Naive thymus-derived CD4-positive, alpha-beta T cell (primary cell): ENCODE measurements at regions not wholly inside any gene's neighbourhood (a gene's known extent, or its start where the extent isn't known, plus 50 kb on each side); places are given as distances from the start of the nearest gene placed in this dataset.

ENCODE experiments used
- ATAC-seq: fragments of 150-1000 bp; cut with Tn5 transposase; 2 replicates; pipeline ENCODE4 v1.10.0; 2021; ENCODE audit warnings: mild to moderate bottlenecking, moderate library complexity
- CTCF ChIA-PET: fragments of 350-600 bp; sonication (Branson Sonifier 250); formaldehyde crosslinking; loops from one replicate; lab custom pipeline; 2021; ENCODE audit warnings: antibody characterized with exemption; lab: Charles Lee
- POLR2A ChIA-PET: fragments of 350-600 bp; sonication (Branson Sonifier 250); formaldehyde crosslinking; loops from one replicate; lab custom pipeline; 2021; ENCODE audit warnings: antibody characterized with exemption, inconsistent platforms; lab: Charles Lee
- DNase-seq, 9 donors: peaks; one replicate each; pipeline versions ENCODE4 v3.0.0 to v3.0.0-alpha.2; 2020 to 2022; ENCODE audit warnings: mixed read lengths in 1 of 9
- H3K27ac ChIP-seq: one replicate; pipeline ENCODE4 v1.7.0; 2013; ENCODE audit warnings: mild to moderate bottlenecking, low read depth, low read length, moderate library complexity
- H3K27me3 ChIP-seq, 2 donors: one replicate each; pipeline ENCODE4 v1.7.0; 2013; ENCODE audit warnings: low read length in 2 of 2, mild to moderate bottlenecking in 2 of 2, moderate library complexity in 2 of 2; ENCODE audit not compliant: control insufficient read depth in 2 of 2, insufficient read depth in 2 of 2
- H3K36me3 ChIP-seq, 3 experiments: 1 replicate in 2 of 3; 2 replicates in 1 of 3; pipeline ENCODE4 v1.7.0; 2013; ENCODE audit warnings: low read length in 3 of 3, mild to moderate bottlenecking in 3 of 3, moderate library complexity in 1 of 3; ENCODE audit not compliant: insufficient read depth in 3 of 3, control insufficient read depth in 2 of 3
- H3K4me1 ChIP-seq, 2 donors: one replicate each; pipeline ENCODE4 v1.7.0; 2013; ENCODE audit warnings: low read length in 2 of 2, mild to moderate bottlenecking in 2 of 2, moderate library complexity in 1 of 2; ENCODE audit not compliant: control insufficient read depth in 2 of 2, insufficient read depth in 2 of 2
- H3K4me3 ChIP-seq: 2 replicates; pipeline ENCODE4 v1.7.0; 2013; ENCODE audit warnings: mild to moderate bottlenecking, low read length
- H3K9me3 ChIP-seq, 3 experiments: 1 replicate in 2 of 3; 2 replicates in 1 of 3; pipeline ENCODE4 v1.7.0; 2013; ENCODE audit warnings: low read length in 3 of 3; ENCODE audit not compliant: control insufficient read depth in 2 of 3
- H3K27ac Mint-ChIP-seq, 9 donors: one replicate each; pipeline ENCODE4 v1.8.0; 2020 to 2022; ENCODE audit warnings: mixed read lengths in 9 of 9, mild to moderate bottlenecking in 8 of 9, moderate library complexity in 5 of 9, inconsistent platforms in 2 of 9
- H3K27me3 Mint-ChIP-seq, 5 donors: one replicate each; pipeline ENCODE4 v1.8.0; 2021 to 2022; ENCODE audit warnings: mixed read lengths in 5 of 5, mild to moderate bottlenecking in 1 of 5
- H3K36me3 Mint-ChIP-seq, 5 donors: one replicate each; pipeline ENCODE4 v1.8.0; 2020 to 2022; ENCODE audit warnings: mixed read lengths in 5 of 5, mild to moderate bottlenecking in 3 of 5, inconsistent platforms in 1 of 5
- H3K4me1 Mint-ChIP-seq, 7 donors: one replicate each; pipeline ENCODE4 v1.8.0; 2020 to 2022; ENCODE audit warnings: mixed read lengths in 7 of 7, mild to moderate bottlenecking in 3 of 7, inconsistent platforms in 1 of 7
- H3K4me3 Mint-ChIP-seq, 10 donors: one replicate each; pipeline ENCODE4 v1.8.0; 2020 to 2022; ENCODE audit warnings: mild to moderate bottlenecking in 10 of 10, mixed read lengths in 10 of 10, moderate library complexity in 6 of 10, inconsistent platforms in 2 of 10
- H3K9me3 Mint-ChIP-seq, 11 donors: one replicate each; pipeline ENCODE4 v1.8.0; 2020 to 2022; ENCODE audit warnings: mixed read lengths in 11 of 11, mild to moderate bottlenecking in 4 of 11, inconsistent platforms in 1 of 11, moderate library complexity in 1 of 11
- intact Hi-C, 2 donors: fragments of 100-400 bp; cut with micrococcal nuclease; formaldehyde crosslinking; loops; one replicate each; pipeline ENCODE4 v1.15.1; 2023

GRCh38 chr1:216884614-216885229 lies 161.5 kb upstream of the ESRRG start:
- Mint-ChIP-seq H3K4me3 (no peak overlapping the region), H3K27me3 (peaks cover 0 to 5% (median 0%) of the 10 kb centered on the region in 5 donors), H3K27ac (no peak overlapping the region), H3K4me1 (no peaks in the 10 kb centered on the region), H3K36me3 (no peaks in the 10 kb centered on the region), H3K9me3 (peaks cover 0 to 10% (median 0%) of the 10 kb centered on the region in 11 donors)
- H3K36me3 ChIP-seq, result no peaks in the 10 kb centered on the region
- H3K4me3 ChIP-seq, result no peak overlapping the region
- ATAC-seq (no peak), DNase-seq (no peak)
- POLR2A ChIA-PET, result no interaction called here
- H3K27me3 ChIP-seq, result no peaks in the 10 kb centered on the region
- CTCF ChIA-PET, result no interaction called here
- H3K9me3 ChIP-seq, result no peaks in the 10 kb centered on the region
- intact Hi-C loops, result no loop called here
- no peaks in the 10 kb centered on the region for H3K4me1 ChIP-seq
- H3K27ac ChIP-seq, result no peak overlapping the region

- Mint-ChIP-seq H3K36me3 (no peaks in the 10 kb centered on the region), H3K27me3 (peaks cover 0 to 5% (median 0%) of the 10 kb centered on the region in 5 donors), H3K9me3 (peaks cover 0 to 10% (median 2%) of the 10 kb centered on the region in 11 donors), H3K27ac (no peak overlapping the region), H3K4me1 (no peaks in the 10 kb centered on the region), H3K4me3 (no peak overlapping the region)
- intact Hi-C loops, result no loop called here
- Histone ChIP-seq H3K27me3 (no peaks in the 10 kb centered on the region), H3K36me3 (no peaks in the 10 kb centered on the region), H3K4me1 (no peaks in the 10 kb centered on the region), H3K4me3 (no peak overlapping the region), H3K27ac (no peak overlapping the region), H3K9me3 (no peaks in the 10 kb centered on the region)
- ChIA-PET CTCF (no interaction called here), POLR2A (no interaction called here)
- ATAC-seq (no peak), DNase-seq (no peak)
Observed at GRCh38 chr1:216883518-216883917, 160.3 kb upstream of the ESRRG start.

DNA sequence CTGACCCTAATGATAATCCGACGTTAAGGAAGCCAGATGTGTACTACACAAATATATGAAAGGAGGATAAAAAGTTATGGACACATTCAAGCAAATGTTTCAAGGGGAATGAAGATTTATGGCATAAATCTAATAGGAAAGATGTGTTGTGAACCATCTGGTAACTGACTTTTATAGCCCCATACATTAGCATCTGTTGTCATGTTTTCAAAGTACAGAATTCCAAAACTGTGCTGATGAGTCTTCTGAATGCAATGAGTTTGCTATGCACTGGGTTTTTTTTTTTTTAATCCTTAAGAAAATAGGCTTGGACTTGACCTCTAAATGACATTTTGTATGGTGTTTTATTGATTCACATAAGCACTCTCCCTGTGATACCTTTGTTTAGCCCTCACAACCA lies 158.5 kb upstream of the ESRRG start:
- Mint-ChIP-seq H3K36me3 (no peaks in the 10 kb centered on the region), H3K27ac (no peak overlapping the region), H3K4me1 (no peaks in the 10 kb centered on the region), H3K27me3 (peaks cover 0 to 5% (median 0%) of the 10 kb centered on the region in 5 donors), H3K4me3 (no peak overlapping the region), H3K9me3 (peaks cover 0 to 13% (median 4%) of the 10 kb centered on the region in 11 donors)
- intact Hi-C loops, result no loop called here
- POLR2A ChIA-PET, result no interaction called here
- no peak for DNase-seq
- Histone ChIP-seq H3K4me3 (no peak overlapping the region), H3K36me3 (no peaks in the 10 kb centered on the region), H3K27me3 (no peaks in the 10 kb centered on the region), H3K9me3 (no peaks in the 10 kb centered on the region), H3K4me1 (no peaks in the 10 kb centered on the region), H3K27ac (no peak overlapping the region)
- no peak for ATAC-seq
- CTCF ChIA-PET, result no interaction called here

DNA sequence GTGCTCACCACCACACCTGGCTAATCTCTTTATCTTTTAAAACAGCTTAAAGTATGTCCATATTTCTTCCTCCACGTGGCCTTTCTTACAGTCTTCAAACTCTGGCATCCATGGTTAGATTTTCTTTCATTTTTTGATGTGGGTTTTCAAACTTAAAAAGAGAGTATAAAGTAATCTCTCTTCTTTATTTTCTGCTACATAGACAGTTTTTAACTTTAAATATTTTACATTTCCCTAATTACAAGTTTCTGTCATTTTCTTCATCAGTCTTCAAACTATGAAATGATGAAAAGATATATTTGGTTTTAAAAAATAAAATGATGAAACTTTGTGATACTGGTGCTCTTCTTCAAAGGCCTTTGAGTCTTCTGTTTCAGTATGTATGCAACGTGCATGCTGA lies 143.5 kb upstream of the ESRRG start:
- Histone ChIP-seq H3K36me3 (no peaks in the 10 kb centered on the region), H3K9me3 (no peaks in the 10 kb centered on the region), H3K4me1 (no peaks in the 10 kb centered on the region), H3K27me3 (no peaks in the 10 kb centered on the region), H3K27ac (no peak overlapping the region), H3K4me3 (no peak overlapping the region)
- ChIA-PET POLR2A (no interaction called here), CTCF (no interaction called here)
- Mint-ChIP-seq H3K27me3 (no peaks in the 10 kb centered on the region), H3K4me1 (no peaks in the 10 kb centered on the region), H3K9me3 (peaks cover 0 to 15% (median 0%) of the 10 kb centered on the region in 11 donors), H3K27ac (no peak overlapping the region), H3K4me3 (no peak overlapping the region), H3K36me3 (no peaks in the 10 kb centered on the region)
- no peak for DNase-seq
- no peak for ATAC-seq
- intact Hi-C loops, result no loop called here

DNA sequence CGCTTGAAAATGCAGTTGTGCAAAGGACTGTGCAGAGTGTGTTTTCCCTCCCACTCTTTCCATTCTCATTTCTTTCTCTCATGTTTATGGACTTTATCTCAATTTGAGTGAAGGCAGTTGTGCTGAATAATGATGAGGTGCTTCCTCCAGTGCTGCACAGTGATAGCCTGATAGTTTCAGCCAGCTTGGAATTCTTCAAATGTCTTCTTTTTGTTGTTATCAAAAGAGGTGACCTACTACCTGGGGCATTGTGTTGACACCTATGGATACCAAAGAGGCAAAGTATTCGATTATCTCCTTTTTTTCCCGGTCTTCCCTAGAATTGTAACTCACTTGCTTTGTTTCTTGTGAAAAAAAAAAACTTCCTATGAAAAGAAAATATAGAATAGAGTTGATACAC lies 132.6 kb upstream of the ESRRG start:
- H3K4me1 Mint-ChIP-seq, result no peaks in the 10 kb centered on the region
- intact Hi-C loops, result no loop called here
- H3K4me1 ChIP-seq, result no peaks in the 10 kb centered on the region

DNA sequence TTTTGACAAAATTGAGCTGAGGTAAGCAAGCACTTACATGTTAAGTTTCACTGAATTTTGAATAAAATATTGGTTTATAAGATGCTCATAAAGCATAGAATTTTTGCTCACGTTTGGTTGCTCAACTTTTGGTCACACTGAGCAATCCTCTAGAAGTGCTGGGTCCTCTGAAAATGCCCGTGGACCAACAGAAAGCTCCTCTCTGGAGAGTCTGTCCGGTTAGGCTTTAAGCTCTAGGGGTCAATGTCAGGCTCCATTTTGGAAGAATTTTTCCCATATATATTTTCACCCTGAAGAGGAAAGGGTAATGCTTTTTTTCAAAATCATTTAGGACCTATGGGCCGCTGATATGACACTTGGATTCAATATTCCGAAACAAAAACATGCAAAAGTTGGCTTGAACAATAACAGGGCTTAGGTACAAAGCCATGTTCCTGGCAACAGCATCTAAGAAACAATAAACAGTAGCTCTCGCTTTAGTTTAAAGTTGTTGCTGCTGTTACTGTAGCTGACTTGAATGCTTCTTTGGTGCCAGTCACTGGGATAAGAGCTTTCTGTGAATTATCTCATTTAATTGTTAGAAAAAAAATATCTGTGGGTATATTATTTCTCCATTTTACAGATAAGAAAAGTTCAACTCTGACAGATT lies 131.7 kb upstream of the ESRRG start:
- Mint-ChIP-seq H3K27me3 (no peaks in the 10 kb centered on the region), H3K36me3 (peaks cover 0 to 4% (median 0%) of the 10 kb centered on the region in 5 donors), H3K4me3 (no peak overlapping the region), H3K9me3 (peaks cover 0 to 31% (median 3%) of the 10 kb centered on the region in 11 donors), H3K4me1 (no peaks in the 10 kb centered on the region), H3K27ac (no peak overlapping the region)
- ChIA-PET CTCF (no interaction called here), POLR2A (no interaction called here)
- Histone ChIP-seq H3K27me3 (no peaks in the 10 kb centered on the region), H3K4me3 (no peak overlapping the region), H3K27ac (no peak overlapping the region), H3K4me1 (no peaks in the 10 kb centered on the region), H3K9me3 (no peaks in the 10 kb centered on the region), H3K36me3 (no peaks in the 10 kb centered on the region)
- ATAC-seq (no peak), DNase-seq (no peak)
- intact Hi-C loops, result no loop called here

More for the DNA sequence above, 132.6 kb upstream of the ESRRG start:
- Mint-ChIP-seq H3K9me3 (peaks cover 0 to 39% (median 3%) of the 10 kb centered on the region in 11 donors), H3K27me3 (no peaks in the 10 kb centered on the region), H3K27ac (no peak overlapping the region), H3K36me3 (peaks cover 0 to 4% (median 0%) of the 10 kb centered on the region in 5 donors), H3K4me3 (no peak overlapping the region)
- ATAC-seq (no peak), DNase-seq (no peak)
- Histone ChIP-seq H3K27ac (no peak overlapping the region), H3K9me3 (no peaks in the 10 kb centered on the region), H3K27me3 (no peaks in the 10 kb centered on the region), H3K4me3 (no peak overlapping the region), H3K36me3 (no peaks in the 10 kb centered on the region)
- ChIA-PET CTCF (no interaction called here), POLR2A (no interaction called here)

DNA sequence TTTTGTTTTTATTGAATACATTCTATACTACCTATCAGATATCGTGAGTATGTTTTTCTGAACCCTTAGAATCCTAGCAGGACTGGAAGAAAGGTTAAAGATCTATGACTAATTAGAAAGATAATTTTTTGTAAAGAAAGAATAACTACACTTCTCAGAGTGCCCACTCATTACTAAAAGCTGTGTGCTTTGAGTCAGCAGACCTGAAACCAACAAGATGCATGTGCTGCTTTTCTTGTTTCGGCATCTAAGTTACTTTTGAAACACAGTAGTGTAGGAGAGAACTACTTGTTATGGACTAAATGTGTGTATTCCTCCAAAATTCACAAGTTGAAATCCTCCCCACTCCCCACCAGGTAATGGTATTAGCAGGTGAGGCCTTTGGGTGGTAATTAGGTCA lies 127.8 kb upstream of the ESRRG start:
- Histone ChIP-seq H3K9me3 (no peaks in the 10 kb centered on the region), H3K27ac (no peak overlapping the region), H3K36me3 (no peaks in the 10 kb centered on the region), H3K4me1 (no peaks in the 10 kb centered on the region), H3K4me3 (no peak overlapping the region), H3K27me3 (no peaks in the 10 kb centered on the region)
- Mint-ChIP-seq H3K27ac (no peak overlapping the region), H3K4me1 (no peaks in the 10 kb centered on the region), H3K27me3 (no peaks in the 10 kb centered on the region), H3K9me3 (peaks cover 0 to 24% (median 0%) of the 10 kb centered on the region in 11 donors), H3K4me3 (no peak overlapping the region), H3K36me3 (no peaks in the 10 kb centered on the region)
- ChIA-PET CTCF (no interaction called here), POLR2A (no interaction called here)
- DNase-seq, result no peak
- intact Hi-C loops, result no loop called here
- ATAC-seq, result no peak
